ENCODE measurements at regions not wholly inside any gene's neighbourhood (a gene's known extent, or its start where the extent isn't known, plus 50 kb on each side); places are given as distances from the start of the nearest gene placed in this dataset.

DNA sequence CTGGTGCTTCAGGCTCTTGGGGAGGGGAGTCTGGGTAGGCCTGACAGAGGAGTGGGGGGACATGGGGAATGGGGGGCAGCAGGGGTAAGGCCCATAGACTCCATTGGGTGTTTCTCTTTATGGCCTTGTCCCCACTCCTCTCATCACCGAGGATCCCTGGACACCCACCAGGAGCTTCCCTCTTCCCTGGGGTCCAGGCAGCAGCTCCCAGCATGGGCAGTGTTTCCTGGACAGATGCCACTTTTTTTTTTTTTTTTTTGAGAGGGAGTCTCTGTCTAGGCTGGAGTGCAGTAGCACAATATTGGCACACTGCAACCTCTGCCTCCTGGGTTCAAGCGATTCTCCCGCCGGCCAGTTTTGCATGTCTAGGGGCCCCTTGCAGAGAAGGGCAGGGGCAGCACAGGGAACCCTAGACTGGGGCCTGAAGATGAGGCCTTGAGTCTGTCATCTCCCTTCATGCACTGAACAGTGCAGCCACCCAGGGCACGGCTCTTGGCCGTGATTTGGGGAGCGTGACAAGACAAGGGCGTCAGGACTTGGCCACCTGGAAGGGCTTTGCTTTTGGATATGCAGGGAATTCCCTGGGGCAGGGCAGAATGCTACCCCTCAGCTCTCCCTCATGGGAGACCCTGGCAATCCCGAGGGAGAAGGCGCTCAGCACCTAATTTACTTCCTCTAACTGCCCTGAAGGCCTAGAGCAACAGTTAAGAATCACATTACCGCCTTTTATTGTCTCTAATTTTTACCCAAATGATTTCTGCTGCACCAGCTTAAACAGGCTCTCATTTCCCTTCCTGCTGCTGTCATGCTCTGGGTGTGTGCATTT is 213.9 kb upstream of the ZNF536 start:
- no peaks in the 10 kb centered on the region for H3K9me3 Mint-ChIP-seq
- H3K4me1 Mint-ChIP-seq (ENCODE audit: low read depth): peaks cover 6% of the 10 kb centered on the region
- peaks cover 2% of the 10 kb centered on the region for H3K27me3 Mint-ChIP-seq (ENCODE audit: low read depth)
- no peak overlapping the region for H3K27ac Mint-ChIP-seq
- H3K36me3 Mint-ChIP-seq (ENCODE audit: low read depth): no peaks in the 10 kb centered on the region
- intact Hi-C loops (cut with micrococcal nuclease): no loop called here
- no peak overlapping the region for H3K4me3 Mint-ChIP-seq (ENCODE audit: low read depth)
- no peak for DNase-seq (ENCODE audit: low spot score)

DNA sequence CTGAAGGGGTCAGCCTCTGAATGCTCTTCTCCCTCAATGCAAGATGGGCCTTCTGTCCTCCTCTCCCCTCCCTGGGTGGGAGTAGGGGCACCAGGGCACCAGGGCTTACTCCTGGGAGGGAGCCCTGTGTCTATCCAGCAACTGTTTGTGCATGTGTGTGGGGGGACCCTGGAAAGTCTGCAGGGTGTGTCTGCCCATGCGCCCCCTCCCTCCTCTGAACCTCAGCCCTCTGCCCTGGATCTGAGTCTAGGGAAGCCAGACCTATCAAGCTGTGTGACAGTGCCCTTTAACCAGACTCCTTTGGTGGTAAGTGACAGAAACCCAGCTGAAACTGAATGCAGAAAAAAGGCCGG is 213.3 kb upstream of the ZNF536 start:
- H3K4me1 Mint-ChIP-seq (ENCODE audit: low read depth): peaks cover 5% of the 10 kb centered on the region
- H3K27ac Mint-ChIP-seq: no peak overlapping the region
- H3K4me3 Mint-ChIP-seq (ENCODE audit: low read depth): no peak overlapping the region
- DNase-seq (ENCODE audit: low spot score): no peak
- intact Hi-C loops (cut with micrococcal nuclease): no loop called here
- peaks cover 1% of the 10 kb centered on the region for H3K27me3 Mint-ChIP-seq (ENCODE audit: low read depth)
- H3K36me3 Mint-ChIP-seq (ENCODE audit: low read depth): no peaks in the 10 kb centered on the region
- H3K9me3 Mint-ChIP-seq: no peaks in the 10 kb centered on the region

DNA sequence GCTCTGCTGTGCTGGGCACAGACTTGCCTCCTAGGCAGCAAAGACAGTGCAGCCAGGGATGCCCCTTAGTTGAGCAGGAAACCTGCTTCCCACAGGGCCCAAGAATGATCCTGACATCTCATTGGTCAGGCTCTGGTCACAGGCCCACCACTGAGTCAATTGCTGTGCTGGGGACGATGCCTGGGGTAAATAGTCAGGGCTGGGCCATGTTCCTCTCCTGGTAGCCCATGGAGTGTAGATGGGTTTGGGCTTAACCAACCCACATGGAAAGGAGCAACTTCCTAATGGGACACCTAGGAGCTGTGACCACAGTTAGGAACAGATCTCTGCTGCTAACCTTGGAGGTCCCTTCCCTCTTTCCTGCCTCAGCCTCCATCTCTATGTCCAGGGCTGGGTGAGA is 212.5 kb upstream of the ZNF536 start:
- no peaks in the 10 kb centered on the region for H3K9me3 Mint-ChIP-seq
- intact Hi-C loops (cut with micrococcal nuclease): no loop called here
- H3K27ac Mint-ChIP-seq: no peak overlapping the region
- H3K27me3 Mint-ChIP-seq (ENCODE audit: low read depth): no peaks in the 10 kb centered on the region
- H3K36me3 Mint-ChIP-seq (ENCODE audit: low read depth): no peaks in the 10 kb centered on the region
- no peak for DNase-seq (ENCODE audit: low spot score)
- H3K4me1 Mint-ChIP-seq (ENCODE audit: low read depth): no peaks in the 10 kb centered on the region
- H3K4me3 Mint-ChIP-seq (ENCODE audit: low read depth): no peak overlapping the region

DNA sequence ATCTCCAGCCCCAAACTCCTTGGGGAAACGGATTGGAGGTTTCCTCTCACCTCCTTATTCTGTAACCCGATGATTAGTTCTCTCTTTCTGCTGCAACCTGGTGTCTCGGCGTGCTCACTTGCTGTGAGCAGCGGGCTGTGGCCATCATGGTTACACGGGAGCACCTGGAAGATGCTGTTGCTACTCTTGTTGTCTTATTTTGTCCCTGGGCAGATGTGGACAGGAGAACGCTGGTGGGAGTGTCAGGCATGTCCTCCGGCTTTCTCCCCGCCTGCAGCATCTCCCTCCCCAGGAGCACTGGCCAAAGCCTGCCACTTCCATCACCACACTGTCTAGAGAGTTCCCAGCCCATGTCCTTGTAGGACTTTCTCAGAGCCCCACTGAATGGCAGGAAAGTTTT is 211.8 kb upstream of the ZNF536 start:
- Mint-ChIP-seq H3K4me1 (ENCODE audit: low read depth) (no peaks in the 10 kb centered on the region), H3K9me3 (no peaks in the 10 kb centered on the region), H3K27me3 (ENCODE audit: low read depth) (no peaks in the 10 kb centered on the region), H3K27ac (no peak overlapping the region), H3K36me3 (ENCODE audit: low read depth) (no peaks in the 10 kb centered on the region), H3K4me3 (ENCODE audit: low read depth) (no peak overlapping the region)
- no peak for DNase-seq (ENCODE audit: low spot score)
- intact Hi-C loops (cut with micrococcal nuclease): no loop called here

DNA sequence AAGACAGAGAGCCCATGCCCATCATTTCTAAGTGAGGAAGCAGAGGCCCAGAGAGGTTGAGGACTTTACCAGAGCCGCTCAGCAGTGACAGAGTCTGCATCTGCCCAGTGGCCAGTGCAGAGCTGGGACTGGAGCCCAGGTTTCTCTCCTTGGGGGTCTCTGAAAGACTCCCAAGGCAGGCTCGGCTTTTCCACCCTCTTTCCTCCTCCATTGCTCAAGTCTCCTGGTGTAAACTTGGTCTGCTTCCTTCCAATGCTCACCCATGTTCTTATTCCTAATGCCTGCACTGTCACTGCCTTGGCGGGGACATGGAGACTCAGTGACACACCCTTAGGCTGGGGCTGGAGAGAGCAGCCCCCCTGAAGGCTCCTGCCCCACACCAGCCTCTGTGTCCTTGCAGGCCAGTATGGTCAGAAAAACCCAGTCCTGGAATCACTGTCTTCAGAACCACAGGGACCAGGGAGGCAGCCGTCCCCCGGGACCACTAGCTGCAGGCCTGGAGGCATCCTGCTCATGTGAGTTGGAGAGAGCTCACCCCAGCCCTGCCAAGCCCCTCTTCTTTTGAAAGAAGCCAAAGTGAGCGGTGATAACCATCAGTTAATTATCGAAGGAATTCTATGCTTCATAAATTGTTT is 211.0 kb upstream of the ZNF536 start:
- Mint-ChIP-seq H3K9me3 (no peaks in the 10 kb centered on the region), H3K4me3 (ENCODE audit: low read depth) (no peak overlapping the region), H3K4me1 (ENCODE audit: low read depth) (no peaks in the 10 kb centered on the region), H3K27ac (no peak overlapping the region), H3K36me3 (ENCODE audit: low read depth) (no peaks in the 10 kb centered on the region), H3K27me3 (ENCODE audit: low read depth) (no peaks in the 10 kb centered on the region)
- intact Hi-C loops (cut with micrococcal nuclease): no loop called here
- DNase-seq (ENCODE audit: low spot score): no peak

DNA sequence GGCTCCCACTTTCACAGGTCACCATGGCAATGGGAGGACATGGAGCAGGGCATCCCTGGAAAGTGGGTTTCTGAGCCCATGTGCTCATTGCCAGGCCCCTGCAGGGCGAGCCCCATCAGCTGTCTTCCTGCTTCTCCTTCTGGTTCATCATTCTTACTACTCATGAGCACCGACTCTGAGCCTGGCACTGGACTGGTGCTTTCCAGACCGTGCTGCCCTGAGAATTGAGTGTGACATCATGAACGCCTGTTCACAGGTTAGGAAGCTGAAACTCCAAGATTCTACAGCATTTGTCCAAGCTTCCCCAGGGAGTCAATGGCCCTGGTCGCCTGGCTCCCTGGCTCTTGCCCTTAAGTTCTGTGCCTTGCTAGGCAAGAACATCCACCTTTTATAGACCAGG is 210.4 kb upstream of the ZNF536 start:
- Mint-ChIP-seq H3K4me1 (ENCODE audit: low read depth) (no peaks in the 10 kb centered on the region), H3K36me3 (ENCODE audit: low read depth) (no peaks in the 10 kb centered on the region), H3K27me3 (ENCODE audit: low read depth) (no peaks in the 10 kb centered on the region), H3K9me3 (no peaks in the 10 kb centered on the region), H3K4me3 (ENCODE audit: low read depth) (no peak overlapping the region), H3K27ac (no peak overlapping the region)
- intact Hi-C loops (cut with micrococcal nuclease): no loop called here
- no peak for DNase-seq (ENCODE audit: low spot score)

DNA sequence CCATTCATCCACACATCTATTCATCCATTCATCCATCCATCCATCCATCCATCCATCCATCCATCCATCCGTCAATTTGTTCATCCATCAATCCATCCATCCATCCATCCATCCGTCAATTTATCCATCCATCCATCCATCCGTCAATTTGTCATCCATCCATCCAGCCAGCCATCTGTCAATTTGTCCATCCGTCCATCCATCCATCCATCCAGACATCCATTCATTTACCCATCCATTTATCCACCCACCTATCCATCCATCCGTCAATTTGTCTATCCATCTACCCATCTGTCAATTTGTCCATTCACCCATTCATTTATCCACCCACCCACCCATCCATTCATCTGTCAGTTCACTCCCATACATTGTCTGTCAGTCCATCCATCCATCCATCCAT is 209.5 kb upstream of the ZNF536 start:
- Mint-ChIP-seq H3K9me3 (no peaks in the 10 kb centered on the region), H3K27me3 (ENCODE audit: low read depth) (no peaks in the 10 kb centered on the region), H3K4me3 (ENCODE audit: low read depth) (no peak overlapping the region), H3K27ac (no peak overlapping the region), H3K36me3 (ENCODE audit: low read depth) (no peaks in the 10 kb centered on the region), H3K4me1 (ENCODE audit: low read depth) (no peaks in the 10 kb centered on the region)
- intact Hi-C loops (cut with micrococcal nuclease): no loop called here
- no peak for DNase-seq (ENCODE audit: low spot score)

DNA sequence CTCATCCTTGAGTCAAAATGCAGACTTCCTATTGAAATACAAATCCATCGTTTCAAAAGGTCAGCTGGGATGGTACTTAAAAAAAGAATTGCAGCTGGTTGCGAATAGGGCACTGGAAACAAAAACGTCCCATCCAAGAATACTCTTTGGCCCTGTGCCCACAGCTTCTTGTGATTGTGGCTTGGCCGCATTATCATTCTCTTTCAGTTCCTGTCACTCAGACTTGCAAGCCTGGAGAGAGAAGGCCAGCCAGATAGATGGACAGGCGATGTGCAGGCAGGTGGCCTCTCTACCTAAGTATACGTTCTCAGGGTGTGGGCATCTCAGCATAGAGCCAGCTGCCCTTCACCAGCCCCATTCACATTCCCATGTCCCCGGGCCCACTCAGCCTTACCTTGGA is 208.5 kb upstream of the ZNF536 start:
- no peak for DNase-seq (ENCODE audit: low spot score)
- Mint-ChIP-seq H3K27ac (no peak overlapping the region), H3K9me3 (no peaks in the 10 kb centered on the region), H3K4me1 (ENCODE audit: low read depth) (no peaks in the 10 kb centered on the region), H3K4me3 (ENCODE audit: low read depth) (no peak overlapping the region), H3K36me3 (ENCODE audit: low read depth) (no peaks in the 10 kb centered on the region), H3K27me3 (ENCODE audit: low read depth) (no peaks in the 10 kb centered on the region)
- intact Hi-C loops (cut with micrococcal nuclease): no loop called here

DNA sequence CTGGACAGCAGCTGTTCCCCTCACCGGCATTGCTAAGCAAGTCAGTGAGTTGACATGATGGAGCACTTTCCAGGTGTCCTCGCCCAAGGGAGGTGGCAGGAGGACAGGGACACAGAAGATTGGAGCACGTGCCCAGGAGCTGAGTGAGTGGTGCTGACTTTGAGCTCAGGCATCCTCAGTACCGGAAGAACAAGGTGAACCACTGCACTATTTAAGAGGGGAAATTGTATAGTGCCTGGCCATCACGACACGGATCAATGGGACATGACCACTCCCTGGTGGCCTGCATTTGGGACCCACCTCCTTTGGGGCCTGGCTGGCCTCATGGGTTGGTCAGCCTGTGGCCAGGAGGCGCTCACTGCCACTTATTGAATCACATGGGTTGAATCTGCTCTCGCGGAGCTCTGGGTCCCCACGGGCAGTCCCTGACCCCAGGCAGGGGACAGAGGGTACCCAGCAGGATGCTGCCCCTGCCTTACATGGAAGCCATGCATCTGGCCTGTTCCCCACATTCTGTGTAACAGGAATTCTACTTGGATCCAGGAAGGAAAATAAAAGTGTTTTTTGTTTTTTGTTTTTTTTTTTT is 206.9 kb upstream of the ZNF536 start:
- no peaks in the 10 kb centered on the region for H3K36me3 Mint-ChIP-seq (ENCODE audit: low read depth)
- no peak overlapping the region for H3K4me3 Mint-ChIP-seq (ENCODE audit: low read depth)
- no peak for DNase-seq (ENCODE audit: low spot score)
- no peak overlapping the region for H3K27ac Mint-ChIP-seq
- H3K4me1 Mint-ChIP-seq (ENCODE audit: low read depth): no peaks in the 10 kb centered on the region
- intact Hi-C loops (cut with micrococcal nuclease): no loop called here
- no peaks in the 10 kb centered on the region for H3K9me3 Mint-ChIP-seq
- no peaks in the 10 kb centered on the region for H3K27me3 Mint-ChIP-seq (ENCODE audit: low read depth)

DNA sequence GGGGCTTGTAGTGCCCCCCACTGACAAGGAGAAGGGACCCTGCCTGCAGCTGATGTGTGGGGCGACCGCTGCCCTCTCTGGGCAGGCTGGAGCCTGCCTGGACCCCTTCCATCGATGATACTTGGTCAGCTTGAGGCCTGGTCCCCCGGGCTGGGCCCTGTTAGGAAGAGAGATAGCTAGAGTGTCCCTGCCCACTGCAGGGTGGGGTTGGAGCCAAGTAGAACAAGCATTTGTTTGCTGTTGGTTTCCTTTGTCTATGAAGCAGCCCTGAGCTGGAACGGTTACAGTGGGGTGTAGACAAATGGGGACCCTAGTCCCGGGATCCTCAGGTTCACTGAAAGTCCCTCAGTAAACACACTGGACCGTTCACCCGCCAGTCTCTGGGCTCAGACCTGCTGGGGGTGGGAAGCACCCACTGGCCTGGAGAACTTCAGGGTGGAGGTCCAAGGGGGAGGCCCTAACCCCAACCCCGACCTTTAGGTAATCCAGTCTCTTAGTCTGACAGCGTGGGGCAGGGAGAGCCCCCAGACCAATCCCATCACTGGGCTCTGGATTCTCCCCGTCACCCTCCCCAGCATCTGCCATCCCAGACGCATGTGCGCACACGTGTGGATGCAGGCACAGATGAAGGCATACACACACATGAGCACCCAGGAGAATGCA is 204.8 kb upstream of the ZNF536 start:
- Mint-ChIP-seq H3K9me3 (no peaks in the 10 kb centered on the region), H3K27me3 (ENCODE audit: low read depth) (no peaks in the 10 kb centered on the region), H3K27ac (no peak overlapping the region), H3K4me1 (ENCODE audit: low read depth) (no peaks in the 10 kb centered on the region), H3K4me3 (ENCODE audit: low read depth) (no peak overlapping the region), H3K36me3 (ENCODE audit: low read depth) (no peaks in the 10 kb centered on the region)
- DNase-seq (ENCODE audit: low spot score): no peak
- intact Hi-C loops (cut with micrococcal nuclease): no loop called here

DNA sequence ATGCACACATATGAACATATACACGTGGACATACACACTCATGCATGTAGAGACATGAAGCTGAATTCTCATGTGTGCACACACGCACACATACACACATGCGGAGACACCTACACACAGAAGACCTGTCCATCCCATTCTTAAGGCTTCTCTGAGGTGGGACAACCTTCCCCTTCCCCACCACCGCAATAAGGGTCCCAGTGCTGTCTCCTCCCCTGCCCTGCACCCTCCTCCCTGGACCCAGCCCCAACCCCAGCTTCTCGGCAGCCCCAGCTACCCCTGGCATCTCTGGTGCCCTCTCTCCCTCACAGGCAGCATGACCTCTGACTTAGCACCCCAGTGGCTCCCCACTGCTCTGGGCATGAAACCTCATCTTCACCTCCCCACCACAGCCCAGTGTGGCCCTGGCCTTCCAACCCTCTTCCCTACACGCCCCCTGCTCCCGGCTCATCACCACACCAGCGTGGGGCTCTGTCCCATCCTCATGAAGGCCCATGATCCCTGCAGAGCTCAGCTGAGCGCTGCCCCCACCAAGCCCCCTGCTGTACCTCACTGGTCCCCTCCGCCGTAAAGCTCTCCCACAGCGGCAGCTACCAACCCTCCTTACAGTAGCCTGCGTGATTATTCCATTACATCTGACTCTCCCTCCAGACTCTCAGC is 204.1 kb upstream of the ZNF536 start:
- H3K27me3 Mint-ChIP-seq (ENCODE audit: low read depth): no peaks in the 10 kb centered on the region
- H3K36me3 Mint-ChIP-seq (ENCODE audit: low read depth): no peaks in the 10 kb centered on the region
- intact Hi-C loops (cut with micrococcal nuclease): no loop called here
- no peaks in the 10 kb centered on the region for H3K4me1 Mint-ChIP-seq (ENCODE audit: low read depth)
- no peak overlapping the region for H3K27ac Mint-ChIP-seq
- DNase-seq (ENCODE audit: low spot score): no peak
- H3K9me3 Mint-ChIP-seq: no peaks in the 10 kb centered on the region
- no peak overlapping the region for H3K4me3 Mint-ChIP-seq (ENCODE audit: low read depth)

DNA sequence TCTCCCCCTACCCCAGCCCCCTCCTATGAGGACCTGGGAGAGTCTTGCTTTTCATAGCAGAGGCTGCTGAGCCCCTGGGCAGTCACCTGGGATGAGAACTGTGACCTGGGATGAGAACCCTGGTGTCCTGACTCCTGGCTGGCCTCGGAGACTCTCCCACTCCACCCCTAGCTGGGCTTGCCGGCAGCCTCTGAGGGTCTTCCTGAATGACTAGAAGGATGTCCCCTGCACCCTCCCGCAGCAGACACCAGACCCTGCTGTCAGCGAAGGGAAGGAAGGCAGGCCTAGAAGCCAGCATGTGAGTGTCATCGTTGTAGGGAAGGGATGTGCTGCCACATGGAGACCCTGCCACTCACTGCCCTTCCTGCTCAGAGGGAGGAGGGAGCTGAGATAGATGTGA is 203.4 kb upstream of the ZNF536 start:
- H3K27ac Mint-ChIP-seq: no peak overlapping the region
- no peaks in the 10 kb centered on the region for H3K36me3 Mint-ChIP-seq (ENCODE audit: low read depth)
- H3K4me3 Mint-ChIP-seq (ENCODE audit: low read depth): no peak overlapping the region
- H3K4me1 Mint-ChIP-seq (ENCODE audit: low read depth): no peaks in the 10 kb centered on the region
- DNase-seq (ENCODE audit: low spot score): no peak
- no peaks in the 10 kb centered on the region for H3K9me3 Mint-ChIP-seq
- no peaks in the 10 kb centered on the region for H3K27me3 Mint-ChIP-seq (ENCODE audit: low read depth)
- intact Hi-C loops (cut with micrococcal nuclease): no loop called here
